Omental fat pad (tissue), 3 donors: ENCODE measurements at regions not wholly inside any gene's neighbourhood (a gene's known extent, or its start where the extent isn't known, plus 50 kb on each side); places are given as distances from the start of the nearest gene placed in this dataset.

Source experiments
- ATAC-seq: fragments of 150-250 bp; one replicate; pipeline ENCODE4 v1.9.1; 2016; ENCODE audit warnings: mild to moderate bottlenecking, moderate library complexity; ENCODE audit not compliant: low FRiP score
- DNase-seq: peaks from one replicate; pipeline ENCODE4 v3.0.0-alpha.2; 2019; ENCODE audit warnings: low spot score
- TF ChIP-seq, protein P1 (sequence below), 3 donors: fragments of 450-650 bp; IDR thresholded peaks; one replicate each; pipeline ENCODE4 v1.5.1; 2016 to 2017; ENCODE audit warnings: antibody characterized with exemption in 3 of 3, mild to moderate bottlenecking in 3 of 3, moderate library complexity in 2 of 3

DNA sequence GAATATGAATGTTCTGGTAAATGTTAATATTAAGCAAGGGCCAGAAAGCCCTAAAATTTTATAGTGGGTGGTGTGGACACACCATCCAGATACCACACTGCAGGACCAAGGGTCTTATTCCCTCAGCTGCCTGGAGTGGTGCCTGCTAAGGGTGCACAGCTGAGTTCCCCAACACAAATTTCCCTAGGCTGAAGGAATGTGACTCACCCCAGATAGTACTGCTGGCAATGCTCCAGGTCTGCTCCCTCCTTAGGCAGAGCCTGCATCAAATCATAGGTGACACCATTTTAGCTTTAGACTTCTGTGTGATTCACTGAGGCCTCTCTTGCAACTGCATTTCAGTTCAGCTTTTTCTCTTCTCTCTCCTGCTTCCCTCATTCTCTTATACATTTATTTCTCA, 321.1 kb downstream of the SATB2 start:
- DNase-seq = no peak
- no peak for ATAC-seq
- TF ChIP-seq, protein P1, sequence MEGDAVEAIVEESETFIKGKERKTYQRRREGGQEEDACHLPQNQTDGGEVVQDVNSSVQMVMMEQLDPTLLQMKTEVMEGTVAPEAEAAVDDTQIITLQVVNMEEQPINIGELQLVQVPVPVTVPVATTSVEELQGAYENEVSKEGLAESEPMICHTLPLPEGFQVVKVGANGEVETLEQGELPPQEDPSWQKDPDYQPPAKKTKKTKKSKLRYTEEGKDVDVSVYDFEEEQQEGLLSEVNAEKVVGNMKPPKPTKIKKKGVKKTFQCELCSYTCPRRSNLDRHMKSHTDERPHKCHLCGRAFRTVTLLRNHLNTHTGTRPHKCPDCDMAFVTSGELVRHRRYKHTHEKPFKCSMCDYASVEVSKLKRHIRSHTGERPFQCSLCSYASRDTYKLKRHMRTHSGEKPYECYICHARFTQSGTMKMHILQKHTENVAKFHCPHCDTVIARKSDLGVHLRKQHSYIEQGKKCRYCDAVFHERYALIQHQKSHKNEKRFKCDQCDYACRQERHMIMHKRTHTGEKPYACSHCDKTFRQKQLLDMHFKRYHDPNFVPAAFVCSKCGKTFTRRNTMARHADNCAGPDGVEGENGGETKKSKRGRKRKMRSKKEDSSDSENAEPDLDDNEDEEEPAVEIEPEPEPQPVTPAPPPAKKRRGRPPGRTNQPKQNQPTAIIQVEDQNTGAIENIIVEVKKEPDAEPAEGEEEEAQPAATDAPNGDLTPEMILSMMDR (IDR thresholded peaks at IDR 0.05) = no peak

DNA sequence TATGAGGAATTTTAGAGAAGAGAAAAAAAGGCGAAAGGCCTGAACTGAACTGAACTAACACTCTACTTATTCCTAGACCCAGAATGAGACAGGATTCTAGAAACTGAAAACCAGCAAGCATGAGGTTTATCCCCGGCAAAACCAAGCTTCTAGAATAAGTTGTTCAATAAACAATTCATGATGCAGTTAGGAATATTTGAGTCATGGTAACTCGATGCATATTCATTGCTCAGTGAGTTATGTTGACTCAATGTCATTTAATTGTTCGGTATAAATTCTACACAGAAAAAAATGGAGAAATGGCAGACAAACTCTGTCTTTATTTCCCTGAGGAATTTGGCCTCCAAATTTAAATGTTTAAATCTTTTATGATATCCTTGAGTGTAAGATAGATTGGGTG, 321.5 kb downstream of the SATB2 start:
- DNase-seq (no peak), ATAC-seq (no peak)
- TF ChIP-seq, protein P1 (IDR thresholded peaks at IDR 0.05) = no peak

DNA sequence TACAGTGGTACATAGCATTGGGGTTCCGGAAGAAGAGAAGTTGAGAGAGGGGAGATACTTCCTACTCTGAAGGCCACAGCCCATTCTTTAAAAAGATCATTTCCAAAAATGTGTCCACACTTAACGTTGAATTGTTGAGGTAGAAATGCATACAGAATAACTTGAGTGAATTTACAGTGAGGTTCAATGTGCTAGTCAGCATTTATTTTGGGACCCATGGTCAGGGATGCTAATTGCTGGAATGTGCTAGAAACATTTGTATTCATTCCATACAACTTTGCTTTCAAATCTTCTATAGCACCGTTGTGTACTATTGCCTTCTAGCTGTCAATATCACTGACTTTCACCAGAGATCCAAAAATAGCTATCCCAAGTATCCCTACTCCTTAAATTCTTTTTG, 325.9 kb downstream of the SATB2 start:
- TF ChIP-seq, protein P1 (IDR thresholded peaks at IDR 0.05) = no peak
- ATAC-seq (no peak), DNase-seq (no peak)

DNA sequence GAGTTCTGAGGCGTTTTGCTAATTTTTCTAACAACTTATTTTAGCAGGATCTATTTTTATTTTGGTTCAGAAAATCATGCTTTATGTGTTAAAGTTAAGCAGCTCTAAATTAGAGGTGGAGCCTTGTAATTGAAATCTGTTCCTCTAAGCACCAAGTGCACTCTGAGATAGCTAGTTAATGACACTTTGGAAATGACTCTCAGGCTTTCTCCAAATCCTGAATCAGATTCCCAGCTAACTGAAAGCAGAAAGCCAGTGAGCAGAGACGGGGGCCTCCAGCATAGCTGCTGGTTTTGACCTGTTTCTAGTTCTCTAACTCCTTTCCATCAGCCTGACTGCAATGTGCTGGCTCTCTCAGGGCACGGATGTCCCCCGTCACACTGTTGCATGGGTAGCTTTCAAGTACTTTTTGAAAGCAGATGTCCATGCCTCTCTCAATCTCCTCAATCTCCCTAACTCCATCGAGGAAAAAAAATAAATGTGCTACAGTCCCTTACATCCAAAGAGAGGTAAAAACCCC, 326.5 kb downstream of the SATB2 start:
- TF ChIP-seq, protein P1 (IDR thresholded peaks at IDR 0.05) = no peak
- ATAC-seq (no peak), DNase-seq (no peak)

DNA sequence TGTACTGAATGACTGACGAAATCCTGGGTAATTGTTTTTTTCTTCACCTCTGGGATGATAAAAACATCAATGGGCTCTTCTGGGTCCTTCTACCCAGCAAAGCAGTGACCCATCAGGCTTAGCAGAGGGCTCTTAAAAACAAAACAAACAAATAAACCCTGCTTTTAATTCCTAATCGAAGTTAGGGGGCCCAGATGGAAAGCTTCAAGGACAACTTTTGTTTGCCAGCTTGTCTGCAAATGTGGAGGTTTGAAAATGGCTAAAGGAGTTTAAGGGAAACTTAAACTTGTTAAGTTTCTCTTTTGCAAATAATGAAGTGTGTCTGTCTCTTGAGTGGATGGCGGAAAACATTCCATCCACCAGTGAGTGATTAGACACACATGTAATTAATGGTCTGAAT, 327.2 kb downstream of the SATB2 start:
- DNase-seq = no peak
- ATAC-seq = no peak
- TF ChIP-seq, protein P1 (IDR thresholded peaks at IDR 0.05) = no peak

DNA sequence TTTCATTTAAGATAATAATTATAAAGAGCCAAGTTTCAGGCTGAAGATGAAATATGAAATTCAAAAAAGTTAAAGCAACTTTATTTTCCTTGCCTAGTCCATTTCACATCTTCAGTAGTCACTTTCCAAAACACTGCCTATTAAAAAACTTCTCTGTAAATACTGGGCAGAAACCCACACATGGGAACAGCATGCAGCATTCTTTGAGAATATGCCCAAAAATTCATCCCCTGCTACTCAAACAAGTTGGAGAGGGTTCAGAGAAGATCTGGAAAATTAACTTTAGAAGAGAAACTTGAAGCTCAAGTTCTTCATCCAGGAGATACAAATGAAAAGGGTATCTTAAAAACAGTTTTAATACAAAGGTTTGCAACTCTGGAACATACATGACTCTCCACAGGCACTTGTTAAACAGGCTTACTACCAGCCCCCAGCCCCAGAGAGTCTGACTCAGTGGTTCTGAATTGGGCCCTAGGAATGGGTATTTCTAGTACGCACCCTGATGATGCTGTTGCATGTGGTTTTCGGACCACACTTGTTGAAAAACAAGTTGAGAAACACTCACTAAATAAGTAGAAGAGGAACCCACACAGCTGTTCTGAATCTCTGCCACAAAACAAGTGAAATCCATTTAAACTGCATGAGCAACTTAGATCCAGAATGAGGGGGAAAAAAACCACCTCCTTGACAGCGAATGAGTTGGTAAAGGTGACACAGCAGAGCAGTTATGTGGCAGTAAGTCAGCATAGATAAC, 329.1 kb downstream of the SATB2 start:
- TF ChIP-seq, protein P1 (IDR thresholded peaks at IDR 0.05) = no peak
- ATAC-seq (no peak), DNase-seq (no peak)

DNA sequence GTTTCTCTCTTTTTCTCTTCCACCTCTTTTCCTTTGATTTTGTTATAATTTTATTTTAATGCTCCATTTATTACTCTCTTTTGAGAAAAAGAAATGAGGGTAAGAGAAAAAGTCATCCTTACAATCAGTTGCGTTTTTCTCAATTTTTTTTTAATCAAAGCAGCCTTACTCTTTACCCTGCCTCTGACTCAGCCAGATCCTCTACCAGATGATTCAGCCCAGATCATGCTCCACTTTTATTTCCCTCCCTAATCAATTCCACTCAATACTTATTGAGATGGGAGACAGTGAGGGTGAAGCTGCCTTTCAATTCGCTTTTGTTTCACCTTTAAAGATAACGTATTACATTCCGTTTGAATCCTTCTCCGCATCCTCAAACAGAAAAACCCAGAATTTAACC, 337.9 kb downstream of the SATB2 start:
- TF ChIP-seq, protein P1 (IDR thresholded peaks at IDR 0.05) = no peak
- no peak for DNase-seq
- no peak for ATAC-seq
